ENCODE measurements at regions not wholly inside any gene's neighbourhood (a gene's known extent, or its start where the extent isn't known, plus 50 kb on each side); places are given as distances from the start of the nearest gene placed in this dataset.

GRCh38 chr14:65872536-65872935, 460.0 kb downstream of the FUT8 start:
- Histone ChIP-seq H3K27ac (no peak overlapping the region), H3K27me3 (no peaks in the 10 kb centered on the region), H3K36me3 (no peaks in the 10 kb centered on the region), H3K4me1 (no peaks in the 10 kb centered on the region), H3K4me3 (no peak overlapping the region), H3K9me3 (no peaks in the 10 kb centered on the region)
- TF ChIP-seq POLR2A (IDR thresholded peaks at IDR 0.05) (no peak), CTCF (IDR thresholded peaks at IDR 0.05) (no peak)
- no peak for DNase-seq

- no peak overlapping the region for H3K4me3 ChIP-seq
- H3K4me1 ChIP-seq: no peaks in the 10 kb centered on the region
- no peak for DNase-seq
- no peak overlapping the region for H3K27ac ChIP-seq
- H3K27me3 ChIP-seq: no peaks in the 10 kb centered on the region
- H3K9me3 ChIP-seq: no peaks in the 10 kb centered on the region
- H3K36me3 ChIP-seq: no peaks in the 10 kb centered on the region
- TF ChIP-seq CTCF (IDR thresholded peaks at IDR 0.05): no peak
- no peak for TF ChIP-seq POLR2A (IDR thresholded peaks at IDR 0.05)
Observed at GRCh38 chr14:65877166-65877565, 464.6 kb downstream of the FUT8 start.

- no peak overlapping the region for H3K27ac ChIP-seq
- H3K27me3 ChIP-seq: no peaks in the 10 kb centered on the region
- no peak for DNase-seq
- H3K9me3 ChIP-seq: no peaks in the 10 kb centered on the region
- no peaks in the 10 kb centered on the region for H3K4me1 ChIP-seq
- TF ChIP-seq CTCF (IDR thresholded peaks at IDR 0.05) (no peak), POLR2A (IDR thresholded peaks at IDR 0.05) (no peak)
- H3K4me3 ChIP-seq: no peak overlapping the region
- no peaks in the 10 kb centered on the region for H3K36me3 ChIP-seq
Observed at GRCh38 chr14:65877624-65878023, 465.1 kb downstream of the FUT8 start.

GRCh38 chr14:65878586-65878985, 466.1 kb downstream of the FUT8 start:
- no peaks in the 10 kb centered on the region for H3K9me3 ChIP-seq
- H3K36me3 ChIP-seq: no peaks in the 10 kb centered on the region
- TF ChIP-seq POLR2A (IDR thresholded peaks at IDR 0.05) (no peak), CTCF (IDR thresholded peaks at IDR 0.05) (no peak)
- no peaks in the 10 kb centered on the region for H3K27me3 ChIP-seq
- DNase-seq: no peak
- no peak overlapping the region for H3K27ac ChIP-seq
- no peaks in the 10 kb centered on the region for H3K4me1 ChIP-seq
- no peak overlapping the region for H3K4me3 ChIP-seq

GRCh38 chr14:65879248-65880009, 466.9 kb downstream of the FUT8 start:
- no peak for TF ChIP-seq POLR2A (IDR thresholded peaks at IDR 0.05)
- no peak for TF ChIP-seq CTCF (IDR thresholded peaks at IDR 0.05)
- H3K9me3 ChIP-seq: no peaks in the 10 kb centered on the region
- no peaks in the 10 kb centered on the region for H3K36me3 ChIP-seq
- H3K4me3 ChIP-seq: no peak overlapping the region
- DNase-seq: no peak
- no peak overlapping the region for H3K27ac ChIP-seq
- no peaks in the 10 kb centered on the region for H3K4me1 ChIP-seq
- H3K27me3 ChIP-seq: no peaks in the 10 kb centered on the region

Measured in Peyer's patch (tissue), 4 donors.